OCI-LY3 (cell line): ENCODE measurements at regions not wholly inside any gene's neighbourhood (a gene's known extent, or its start where the extent isn't known, plus 50 kb on each side); places are given as distances from the start of the nearest gene placed in this dataset.

Source experiments
- H2AFZ ChIP-seq: fragments of 200-600, 300-600 bp; shearing (Covaris generic); 2 replicates; pipeline ENCODE4 v1.6.0; 2014; ENCODE audit warnings: antibody characterized with exemption, low read depth, low read length
- H3K27ac ChIP-seq: fragments of 200-600, 300-600 bp; sonication (generic); 2 replicates; pipeline ENCODE4 v1.5.1; 2014; ENCODE audit warnings: mild to moderate bottlenecking, low read length, moderate library complexity, mixed read lengths
- H3K27me3 ChIP-seq: fragments of 200-600, 300-600 bp; sonication (generic); 2 replicates; pipeline ENCODE4 v1.6.1; 2014; ENCODE audit warnings: low read depth, low read length, mixed read lengths
- H3K36me3 ChIP-seq: fragments of 200-600, 300-600 bp; sonication (generic); replicated peaks from 2 replicates; pipeline ENCODE3; 2014; ENCODE audit warnings: low read depth, low read length, mixed read lengths
- H3K4me1 ChIP-seq: fragments of 300-600, 200-600 bp; sonication (generic); 2 replicates; pipeline ENCODE4 v1.6.1; 2014; ENCODE audit warnings: low read length, mixed read lengths
- H3K4me2 ChIP-seq: fragments of 200-600, 300-600 bp; sonication (generic); 2 replicates; pipeline ENCODE4 v1.6.1; 2014; ENCODE audit warnings: low read length, mixed read lengths
- H3K4me3 ChIP-seq: fragments of 300-600, 200-600 bp; sonication (generic); 2 replicates; pipeline ENCODE4 v1.5.1; 2014; ENCODE audit warnings: antibody characterized with exemption, mild to moderate bottlenecking, low read length, moderate library complexity
- H3K79me2 ChIP-seq: fragments of 300-600, 200-600 bp; shearing (Covaris generic); 2 replicates; pipeline ENCODE4 v1.6.1; 2014; ENCODE audit warnings: mild to moderate bottlenecking, low read length, mixed read lengths
- H3K9ac ChIP-seq: fragments of 300-600, 200-600 bp; shearing (Covaris generic); 2 replicates; pipeline ENCODE4 v1.6.0; 2014; ENCODE audit warnings: mild to moderate bottlenecking, low read length, moderate library complexity
- H3K9me3 ChIP-seq: fragments of 200-600, 300-600 bp; shearing (Covaris generic); 2 replicates; pipeline ENCODE4 v1.6.1; 2014; ENCODE audit warnings: low read length, mixed read lengths; ENCODE audit not compliant: insufficient read depth
- H4K20me1 ChIP-seq: fragments of 200-600, 300-600 bp; sonication (generic); 2 replicates; pipeline ENCODE4 v1.6.1; 2016; ENCODE audit warnings: low read length, mixed read lengths; ENCODE audit not compliant: insufficient read depth
- EZH2phosphoT487 ChIP-seq: fragments of 200-600 bp; shearing (Covaris generic); IDR thresholded peaks from 2 replicates; pipeline ENCODE4 v1.6.1; 2018; ENCODE audit warnings: antibody characterized with exemption, mixed run types, low read depth
- TF ChIP-seq, protein P1 (sequence below): fragments of 200-600, 300-600 bp; sonication (generic); IDR thresholded peaks from 2 replicates; pipeline ENCODE4 v1.5.1; 2014; ENCODE audit warnings: antibody characterized with exemption, low read length, low read depth

- H3K27me3 ChIP-seq, result no peaks in the 10 kb centered on the region
- H4K20me1 ChIP-seq, result no peaks in the 10 kb centered on the region
- TF ChIP-seq, protein P1, sequence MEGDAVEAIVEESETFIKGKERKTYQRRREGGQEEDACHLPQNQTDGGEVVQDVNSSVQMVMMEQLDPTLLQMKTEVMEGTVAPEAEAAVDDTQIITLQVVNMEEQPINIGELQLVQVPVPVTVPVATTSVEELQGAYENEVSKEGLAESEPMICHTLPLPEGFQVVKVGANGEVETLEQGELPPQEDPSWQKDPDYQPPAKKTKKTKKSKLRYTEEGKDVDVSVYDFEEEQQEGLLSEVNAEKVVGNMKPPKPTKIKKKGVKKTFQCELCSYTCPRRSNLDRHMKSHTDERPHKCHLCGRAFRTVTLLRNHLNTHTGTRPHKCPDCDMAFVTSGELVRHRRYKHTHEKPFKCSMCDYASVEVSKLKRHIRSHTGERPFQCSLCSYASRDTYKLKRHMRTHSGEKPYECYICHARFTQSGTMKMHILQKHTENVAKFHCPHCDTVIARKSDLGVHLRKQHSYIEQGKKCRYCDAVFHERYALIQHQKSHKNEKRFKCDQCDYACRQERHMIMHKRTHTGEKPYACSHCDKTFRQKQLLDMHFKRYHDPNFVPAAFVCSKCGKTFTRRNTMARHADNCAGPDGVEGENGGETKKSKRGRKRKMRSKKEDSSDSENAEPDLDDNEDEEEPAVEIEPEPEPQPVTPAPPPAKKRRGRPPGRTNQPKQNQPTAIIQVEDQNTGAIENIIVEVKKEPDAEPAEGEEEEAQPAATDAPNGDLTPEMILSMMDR, result no peak
- TF ChIP-seq EZH2phosphoT487, result no peak
- no peak overlapping the region for H2AFZ ChIP-seq
- no peaks in the 10 kb centered on the region for H3K79me2 ChIP-seq
- no peaks in the 10 kb centered on the region for H3K36me3 ChIP-seq
- H3K27ac ChIP-seq, result no peak overlapping the region
- H3K4me3 ChIP-seq, result no peak overlapping the region
- no peak overlapping the region for H3K9ac ChIP-seq
- peak overlapping the region; percentile 23 for H3K4me2 ChIP-seq
- peaks cover 24% of the 10 kb centered on the region for H3K4me1 ChIP-seq
- no peaks in the 10 kb centered on the region for H3K9me3 ChIP-seq
These were observed 1093.6 kb upstream of the B3GALT2 start for GRCh38 chr1:194279975-194280374.

- H3K4me3 ChIP-seq, result no peak overlapping the region
- H3K27ac ChIP-seq, result no peak overlapping the region
- no peaks in the 10 kb centered on the region for H3K36me3 ChIP-seq
- peaks cover 24% of the 10 kb centered on the region for H3K4me1 ChIP-seq
- peak overlapping the region; percentile 14 for H3K4me2 ChIP-seq
- TF ChIP-seq EZH2phosphoT487, result no peak
- TF ChIP-seq, protein P1, result no peak
- no peak overlapping the region for H3K9ac ChIP-seq
- H3K79me2 ChIP-seq, result no peaks in the 10 kb centered on the region
- H4K20me1 ChIP-seq, result no peaks in the 10 kb centered on the region
- no peaks in the 10 kb centered on the region for H3K9me3 ChIP-seq
- no peaks in the 10 kb centered on the region for H3K27me3 ChIP-seq
- H2AFZ ChIP-seq, result no peak overlapping the region
These were observed 1091.5 kb upstream of the B3GALT2 start for GRCh38 chr1:194277927-194278326.

DNA sequence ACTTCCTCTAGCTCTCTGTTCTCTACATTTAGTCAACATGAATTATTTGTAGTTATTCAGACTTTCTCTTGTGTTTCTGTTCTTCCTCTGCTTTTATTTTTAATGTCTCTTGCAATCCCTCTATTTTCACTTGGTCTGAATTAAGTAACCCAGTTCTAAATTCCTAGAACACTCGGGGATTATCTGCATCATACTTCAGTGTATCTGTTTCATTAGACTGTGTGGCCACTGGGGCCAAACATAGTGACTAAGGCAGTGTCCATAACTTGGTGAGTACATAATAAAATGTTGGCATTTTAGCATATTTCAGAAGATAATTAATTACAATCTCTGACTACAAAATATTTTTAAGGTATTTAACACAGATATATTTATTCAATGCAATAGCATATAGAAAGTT lies 1087.2 kb upstream of the B3GALT2 start:
- no peaks in the 10 kb centered on the region for H4K20me1 ChIP-seq
- no peak overlapping the region for H3K9ac ChIP-seq
- no peak overlapping the region for H3K4me2 ChIP-seq
- H3K27ac ChIP-seq, result no peak overlapping the region
- H3K4me1 ChIP-seq, result peaks cover 13% of the 10 kb centered on the region
- H3K4me3 ChIP-seq, result no peak overlapping the region
- no peaks in the 10 kb centered on the region for H3K9me3 ChIP-seq
- H3K27me3 ChIP-seq, result no peaks in the 10 kb centered on the region
- H2AFZ ChIP-seq, result no peak overlapping the region
- TF ChIP-seq, protein P1, result no peak
- no peak for TF ChIP-seq EZH2phosphoT487
- no peaks in the 10 kb centered on the region for H3K79me2 ChIP-seq
- no peaks in the 10 kb centered on the region for H3K36me3 ChIP-seq

GRCh38 chr1:194268839-194269238 lies 1082.4 kb upstream of the B3GALT2 start:
- Histone ChIP-seq H3K4me2 (no peak overlapping the region), H3K79me2 (no peaks in the 10 kb centered on the region), H3K36me3 (no peaks in the 10 kb centered on the region), H3K9ac (no peak overlapping the region), H3K4me1 (no peaks in the 10 kb centered on the region), H3K4me3 (no peak overlapping the region), H3K27me3 (no peaks in the 10 kb centered on the region), H2AFZ (no peak overlapping the region), H3K27ac (no peak overlapping the region), H4K20me1 (no peaks in the 10 kb centered on the region), H3K9me3 (no peaks in the 10 kb centered on the region)
- TF ChIP-seq, protein P1, result no peak
